ENCODE measurements at regions not wholly inside any gene's neighbourhood (a gene's known extent, or its start where the extent isn't known, plus 50 kb on each side); places are given as distances from the start of the nearest gene placed in this dataset.

DNA sequence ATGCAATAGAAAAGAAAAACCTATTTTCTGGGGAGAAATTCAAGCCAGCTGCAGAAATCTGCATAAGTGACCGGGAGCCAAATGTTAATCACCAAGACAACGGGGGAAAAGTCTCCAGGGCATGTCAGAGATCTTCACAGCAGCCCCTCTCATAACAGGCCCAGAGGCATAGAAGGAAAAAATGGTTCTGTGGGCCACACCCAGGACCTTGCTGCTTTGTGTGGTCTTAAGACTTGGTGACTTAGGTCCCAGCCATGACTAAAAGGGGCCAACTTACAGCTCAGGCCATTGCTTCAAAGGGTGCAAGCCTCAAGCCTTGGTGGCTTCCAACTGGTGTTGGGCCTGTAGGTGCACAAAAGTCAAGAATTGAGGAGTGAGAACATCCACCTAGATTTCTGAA is 2847.6 kb upstream of the PCDH20 start:
- no peak for DNase-seq
- in situ Hi-C loops (cut with MboI; ENCODE audit: low pct_unique_long_range_greater_than_20kb, low sequenced_read_pairs): no loop called here

DNA sequence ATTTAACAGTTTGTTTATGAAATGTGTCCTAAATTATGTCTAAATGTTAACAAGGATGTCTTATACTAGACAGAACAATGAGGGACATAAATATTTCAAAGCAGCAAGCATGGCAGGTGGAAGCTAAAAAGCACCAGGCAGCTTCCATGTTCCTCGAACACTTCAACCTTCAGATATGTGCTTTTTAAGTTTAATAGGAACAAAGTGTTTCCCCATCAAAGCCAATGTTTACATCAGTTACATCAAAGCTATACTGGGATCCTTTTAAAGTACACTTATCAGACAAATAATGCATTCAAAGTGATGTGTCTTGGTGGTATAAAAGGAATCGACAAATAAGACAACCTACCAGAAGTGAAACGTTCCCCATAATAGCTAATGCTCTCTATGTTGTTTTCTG is 2841.1 kb upstream of the PCDH20 start:
- no peak for DNase-seq
- in situ Hi-C loops (cut with MboI; ENCODE audit: low pct_unique_long_range_greater_than_20kb, low sequenced_read_pairs): no loop called here

DNA sequence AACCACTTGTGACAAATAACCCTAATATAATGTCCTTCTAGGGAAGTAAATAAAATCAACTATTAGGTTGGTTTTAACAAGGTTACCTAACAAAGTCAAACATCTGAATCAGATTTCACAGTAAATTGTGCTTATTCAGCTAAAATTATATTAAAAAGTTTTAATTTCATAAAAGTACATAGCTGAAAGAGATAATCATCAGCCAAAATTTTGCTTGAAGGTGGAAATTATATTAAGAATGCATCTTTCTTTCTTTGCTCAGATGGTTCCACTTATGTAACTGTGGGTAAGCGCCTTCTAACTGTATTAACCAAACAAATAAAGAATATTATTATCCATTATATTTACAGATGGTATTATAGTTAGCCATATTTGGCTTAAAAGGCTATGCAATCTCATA is 2840.3 kb upstream of the PCDH20 start:
- in situ Hi-C loops (cut with MboI; ENCODE audit: low pct_unique_long_range_greater_than_20kb, low sequenced_read_pairs): no loop called here
- no peak for DNase-seq

DNA sequence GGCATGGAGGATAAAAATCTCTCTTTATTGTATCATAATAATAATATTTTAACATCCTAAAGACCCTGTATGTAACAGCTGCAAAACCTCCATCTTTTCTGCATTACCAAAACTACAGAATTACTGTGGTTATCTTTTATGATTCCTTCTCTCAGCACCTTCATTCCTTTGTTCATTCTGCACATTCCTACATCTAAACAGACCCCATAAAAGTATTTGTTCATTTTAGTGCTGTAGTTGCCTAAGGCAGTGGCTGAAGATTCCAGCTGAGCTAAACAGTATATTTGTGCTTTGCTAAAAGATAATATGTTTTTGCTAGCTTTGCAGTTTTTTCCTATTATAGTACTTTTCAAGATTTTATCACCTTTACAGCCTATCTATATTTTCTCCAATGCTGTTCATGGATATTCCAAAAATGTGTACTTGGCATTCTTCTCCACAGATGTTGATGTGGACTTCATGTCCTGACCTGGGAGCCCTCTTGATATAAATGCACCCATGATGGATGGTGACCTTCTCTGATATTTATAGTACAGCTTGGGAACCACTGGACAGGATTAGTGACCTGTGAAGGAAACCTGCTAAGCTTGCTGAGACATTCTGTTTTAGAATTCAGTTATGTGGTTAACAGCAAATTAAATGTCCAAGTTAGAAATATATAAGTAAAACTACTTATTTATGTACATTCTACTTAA is 2832.9 kb upstream of the PCDH20 start:
- in situ Hi-C loops (cut with MboI; ENCODE audit: low pct_unique_long_range_greater_than_20kb, low sequenced_read_pairs): no loop called here
- no peak for DNase-seq

DNA sequence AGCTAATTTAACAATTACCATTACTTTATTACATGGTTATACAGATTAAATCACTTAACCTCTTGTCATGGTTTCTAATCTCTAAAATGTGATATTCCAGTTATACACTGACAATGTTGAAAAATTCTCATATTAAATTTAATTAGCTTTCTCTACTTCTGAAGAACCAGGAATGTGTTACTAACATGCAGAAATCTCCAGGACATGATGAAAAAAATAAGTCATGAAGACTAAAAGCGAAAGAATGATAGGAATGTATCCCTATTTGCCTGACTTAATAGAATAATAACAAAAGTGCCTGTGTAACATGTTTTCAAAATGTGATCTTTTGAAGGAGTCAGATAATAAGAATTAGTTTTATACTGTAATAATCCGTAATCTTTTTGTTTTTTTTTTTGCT is 2823.7 kb upstream of the PCDH20 start:
- in situ Hi-C loops (cut with MboI; ENCODE audit: low pct_unique_long_range_greater_than_20kb, low sequenced_read_pairs): no loop called here
- DNase-seq: no peak

DNA sequence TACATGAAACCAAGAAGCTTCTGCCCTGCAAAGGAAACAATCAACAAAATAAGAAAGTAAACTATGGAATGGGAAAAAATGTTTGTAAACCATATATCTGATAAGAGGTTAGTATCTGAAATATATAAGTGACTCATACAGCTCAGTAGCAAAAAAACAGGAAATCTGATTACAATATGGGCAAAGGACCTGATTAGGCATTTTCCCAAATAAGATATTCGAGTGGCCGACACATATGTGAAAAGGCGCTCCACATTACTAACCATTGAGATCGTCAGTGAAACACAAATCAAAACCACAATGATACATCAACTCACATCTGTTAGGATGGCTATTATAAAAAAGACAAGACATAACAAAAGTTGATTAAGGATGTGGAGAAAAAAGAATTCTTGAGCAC is 2818.6 kb upstream of the PCDH20 start:
- in situ Hi-C loops (cut with MboI; ENCODE audit: low pct_unique_long_range_greater_than_20kb, low sequenced_read_pairs): no loop called here
- no peak for DNase-seq

DNA sequence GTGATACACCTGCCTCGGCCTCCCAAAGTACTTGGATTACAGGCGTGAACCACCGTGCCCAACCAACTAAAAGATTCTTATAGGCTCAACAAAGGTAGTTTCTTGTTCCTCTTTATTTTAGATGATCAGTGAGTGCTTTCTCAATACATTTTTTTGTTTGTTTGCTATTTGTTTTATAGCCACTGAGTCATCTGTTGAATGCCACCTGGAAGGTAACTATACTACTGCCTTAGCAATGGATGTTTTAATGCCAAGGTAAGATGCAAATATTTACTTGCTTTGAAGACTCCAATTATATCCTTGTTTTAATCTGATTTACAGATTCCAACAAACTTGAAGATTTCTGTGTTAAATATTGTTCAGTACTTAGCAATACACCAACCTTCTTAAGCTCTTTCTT is 2807.4 kb upstream of the PCDH20 start:
- no peak for DNase-seq
- in situ Hi-C loops (cut with MboI; ENCODE audit: low pct_unique_long_range_greater_than_20kb, low sequenced_read_pairs): no loop called here

DNA sequence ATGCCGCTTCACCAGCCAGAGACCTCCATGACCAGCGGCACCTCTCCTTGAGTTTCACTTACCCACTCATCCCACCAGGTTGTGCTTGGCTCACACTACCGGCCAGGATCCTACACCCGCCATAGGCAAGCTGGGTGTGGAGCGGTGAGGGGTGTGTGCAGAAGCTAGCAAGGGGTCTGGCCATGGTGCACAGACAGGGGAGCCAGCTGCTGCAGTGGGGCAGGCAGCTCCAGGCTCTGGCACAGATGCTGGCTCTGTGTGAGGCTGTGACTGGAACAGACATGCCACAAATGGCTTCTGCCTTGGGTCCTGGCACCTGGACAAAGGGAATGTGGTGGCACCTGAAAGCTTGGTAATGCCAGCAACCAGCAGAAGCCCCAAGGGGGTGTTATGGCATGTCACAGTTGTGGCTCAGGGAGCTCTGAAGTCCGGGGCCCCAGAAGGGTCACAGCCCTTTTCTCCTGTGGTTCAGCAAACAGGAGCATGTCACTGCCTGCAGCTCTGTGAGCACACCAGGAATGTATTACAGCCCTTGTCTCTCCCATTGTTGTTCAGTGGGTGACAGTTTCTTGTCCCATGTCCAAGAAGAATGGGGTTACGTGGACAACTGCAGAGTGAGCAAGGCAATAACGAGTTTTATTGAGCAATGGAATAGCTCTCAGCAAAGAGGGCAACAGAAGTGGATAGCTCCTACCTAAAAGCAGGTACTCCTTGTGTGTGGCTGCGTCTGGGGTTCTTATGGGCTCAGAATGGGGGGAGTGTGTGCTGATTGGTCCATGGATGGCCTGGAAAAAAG is 2791.0 kb upstream of the PCDH20 start:
- in situ Hi-C loops (cut with MboI; ENCODE audit: low pct_unique_long_range_greater_than_20kb, low sequenced_read_pairs): no loop called here
- no peak for DNase-seq

DNA sequence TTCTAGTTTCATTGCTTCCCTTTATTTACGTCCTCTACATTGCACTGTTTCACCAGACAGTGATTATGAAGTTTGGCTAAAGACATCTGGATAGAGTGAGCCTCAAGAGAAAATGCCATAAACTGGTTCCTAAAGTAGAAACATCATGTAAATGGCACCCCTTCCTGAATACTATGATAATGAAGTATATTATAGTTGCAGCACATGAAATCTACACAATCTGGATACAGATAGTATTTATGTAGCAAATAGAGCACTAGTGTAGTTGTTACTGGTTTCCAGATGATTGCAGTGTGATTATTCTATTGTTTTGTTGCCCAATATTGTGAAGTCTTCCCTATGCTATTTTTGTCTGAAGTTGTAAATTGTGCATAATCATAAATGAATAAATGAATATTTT is 2786.9 kb upstream of the PCDH20 start:
- in situ Hi-C loops (cut with MboI; ENCODE audit: low pct_unique_long_range_greater_than_20kb, low sequenced_read_pairs): no loop called here
- no peak for DNase-seq

DNA sequence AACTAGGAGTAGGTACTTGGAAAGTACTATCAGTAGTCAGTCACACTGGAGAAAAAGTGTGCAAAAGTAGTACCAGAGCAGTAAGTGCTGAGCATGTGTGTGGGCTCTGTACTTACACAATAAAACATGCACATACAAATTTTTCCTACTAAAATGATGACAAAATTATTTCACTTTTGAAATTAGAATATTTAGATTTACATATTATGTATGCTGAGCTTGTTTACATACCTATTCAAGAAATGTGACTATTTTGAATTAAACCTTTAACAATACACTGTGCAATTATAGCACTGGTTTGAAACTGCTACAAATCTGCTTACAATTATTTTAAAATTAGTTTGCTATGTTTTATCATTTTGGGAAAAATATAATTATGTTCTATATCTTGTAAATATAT is 2781.6 kb upstream of the PCDH20 start:
- DNase-seq: no peak
- in situ Hi-C loops (cut with MboI; ENCODE audit: low pct_unique_long_range_greater_than_20kb, low sequenced_read_pairs): no loop called here

DNA sequence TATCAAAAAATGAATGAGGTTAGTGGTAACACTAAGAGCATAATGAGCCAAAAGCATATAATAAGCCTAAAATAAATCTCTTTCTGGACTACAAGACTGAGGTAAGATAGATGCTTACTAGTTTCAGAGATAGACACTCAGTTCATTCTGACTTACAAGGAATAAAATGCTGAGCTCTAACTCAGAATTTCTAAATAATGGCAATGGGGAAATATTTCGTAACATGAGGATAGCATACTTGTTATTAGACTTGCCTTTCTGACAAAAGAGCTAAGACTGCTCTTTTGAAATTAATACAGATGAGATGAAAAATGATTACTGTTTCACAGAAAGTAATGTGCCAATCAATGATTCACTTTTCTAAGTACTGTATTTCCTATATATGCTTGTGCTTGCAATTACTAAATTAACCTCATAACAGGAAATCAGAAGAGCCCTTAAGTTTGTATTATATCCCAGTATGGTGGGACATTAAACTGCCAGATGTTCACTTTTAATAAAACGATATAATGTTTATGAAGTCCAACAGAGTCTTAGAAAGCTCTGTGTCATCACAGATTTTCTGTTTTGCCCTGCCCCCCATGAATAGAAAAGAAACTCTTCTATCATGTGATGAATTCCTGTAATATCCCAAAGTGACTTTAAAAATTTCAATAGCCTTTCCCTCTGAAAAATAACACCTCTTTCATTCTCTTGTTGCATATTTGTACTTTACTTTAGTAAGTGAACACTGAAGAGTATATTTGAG is 2771.0 kb upstream of the PCDH20 start:
- in situ Hi-C loops (cut with MboI; ENCODE audit: low pct_unique_long_range_greater_than_20kb, low sequenced_read_pairs): no loop called here
- DNase-seq: no peak

DNA sequence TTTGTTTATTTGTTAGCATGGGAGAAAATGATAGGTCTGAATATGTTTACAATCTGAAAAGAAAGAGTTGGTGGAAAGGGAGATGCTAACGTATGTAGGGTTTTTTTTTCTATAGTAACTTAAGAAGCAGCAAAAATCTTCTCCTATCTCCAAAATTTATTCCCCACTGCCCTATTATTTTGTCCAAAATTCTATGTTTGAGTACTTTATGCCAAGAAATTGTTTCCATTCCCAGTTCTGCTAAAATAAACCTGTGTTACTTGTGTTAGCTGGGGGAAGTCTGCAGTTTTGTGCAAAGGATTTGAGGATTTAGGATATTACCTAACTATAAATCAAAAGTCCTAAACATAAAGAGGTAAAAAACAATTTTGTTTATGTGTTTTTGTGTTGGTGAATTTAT is 2770.4 kb upstream of the PCDH20 start:
- in situ Hi-C loops (cut with MboI; ENCODE audit: low pct_unique_long_range_greater_than_20kb, low sequenced_read_pairs): no loop called here
- no peak for DNase-seq

DNA sequence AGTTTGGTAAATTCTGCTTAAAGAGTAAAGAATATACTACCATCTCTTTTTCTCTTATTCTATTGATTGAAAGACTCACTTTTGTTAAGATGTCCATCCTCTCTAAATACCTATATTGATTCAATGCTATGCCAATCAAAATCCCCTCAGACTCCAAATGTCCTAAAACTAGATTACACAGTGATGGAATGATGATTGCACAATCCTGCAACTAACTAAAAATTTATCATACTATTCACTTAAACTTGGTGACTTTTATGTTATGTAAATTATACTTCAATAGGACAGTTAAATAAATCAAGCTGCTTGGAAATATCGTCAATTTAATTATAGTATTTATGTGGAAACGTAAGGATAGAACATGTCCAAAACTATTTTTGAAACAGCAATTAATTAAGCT is 2765.1 kb upstream of the PCDH20 start:
- in situ Hi-C loops (cut with MboI; ENCODE audit: low pct_unique_long_range_greater_than_20kb, low sequenced_read_pairs): no loop called here
- DNase-seq: no peak

DNA sequence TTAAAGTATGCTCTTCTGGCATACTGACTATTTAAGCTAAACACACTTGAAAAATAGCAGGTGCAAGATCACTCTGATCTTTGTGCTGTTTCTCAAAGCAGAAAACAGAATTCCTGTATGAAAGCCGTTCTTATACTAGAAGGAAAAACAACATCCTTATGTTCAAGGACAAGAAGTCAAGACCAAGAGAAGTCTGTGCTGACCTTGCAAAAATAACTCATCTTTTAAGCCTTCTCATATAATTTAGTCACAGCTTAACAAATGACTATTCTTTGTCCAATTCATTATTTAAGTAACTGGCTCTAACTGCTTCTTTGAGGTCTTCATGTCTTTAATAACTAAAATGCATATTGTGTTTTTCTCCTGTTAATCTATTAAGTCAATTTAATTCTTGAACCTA is 2750.2 kb upstream of the PCDH20 start:
- DNase-seq: no peak
- in situ Hi-C loops (cut with MboI; ENCODE audit: low pct_unique_long_range_greater_than_20kb, low sequenced_read_pairs): no loop called here

DNA sequence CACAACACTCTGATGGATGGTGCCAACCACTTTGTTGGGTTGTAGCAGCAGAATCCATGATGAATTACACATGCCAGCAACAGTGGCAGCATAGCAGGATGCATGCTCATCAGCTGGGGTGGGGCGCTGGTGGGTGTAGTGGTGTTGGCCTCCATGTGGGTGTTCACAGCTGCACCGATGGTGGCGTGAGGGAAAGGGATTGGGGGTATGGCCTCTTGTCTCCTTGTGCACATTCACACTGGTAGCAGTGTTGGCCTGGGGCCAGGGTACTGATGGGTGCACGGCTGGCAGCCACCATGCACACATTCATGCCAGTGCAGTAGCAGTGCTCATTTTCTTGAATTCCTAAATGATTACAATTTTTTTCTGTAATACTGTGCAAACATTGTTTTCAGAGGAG is 2748.8 kb upstream of the PCDH20 start:
- in situ Hi-C loops (cut with MboI; ENCODE audit: low pct_unique_long_range_greater_than_20kb, low sequenced_read_pairs): no loop called here

DNA sequence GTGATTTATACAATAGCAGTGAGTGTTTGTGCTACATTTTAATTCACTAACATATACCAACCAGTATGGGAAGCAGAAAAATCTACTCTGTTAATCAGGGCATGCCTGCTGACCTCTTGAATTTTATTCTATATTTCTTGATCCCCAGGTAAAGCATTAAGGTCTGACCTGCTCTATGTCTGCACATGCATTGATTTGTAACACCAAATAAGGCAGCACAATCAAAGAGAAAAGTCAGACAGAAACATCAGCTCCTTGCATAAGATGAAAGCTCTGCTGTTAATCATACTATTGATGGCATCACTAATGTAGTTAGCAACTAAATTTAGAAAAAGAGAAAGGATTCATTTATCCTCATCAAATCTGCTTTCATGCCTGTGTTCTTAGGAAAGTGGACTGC is 2744.8 kb upstream of the PCDH20 start:
- in situ Hi-C loops (cut with MboI; ENCODE audit: low pct_unique_long_range_greater_than_20kb, low sequenced_read_pairs): no loop called here
- no peak for DNase-seq

More for the DNA sequence above, 2748.8 kb upstream of the PCDH20 start:
- DNase-seq: no peak

DNA sequence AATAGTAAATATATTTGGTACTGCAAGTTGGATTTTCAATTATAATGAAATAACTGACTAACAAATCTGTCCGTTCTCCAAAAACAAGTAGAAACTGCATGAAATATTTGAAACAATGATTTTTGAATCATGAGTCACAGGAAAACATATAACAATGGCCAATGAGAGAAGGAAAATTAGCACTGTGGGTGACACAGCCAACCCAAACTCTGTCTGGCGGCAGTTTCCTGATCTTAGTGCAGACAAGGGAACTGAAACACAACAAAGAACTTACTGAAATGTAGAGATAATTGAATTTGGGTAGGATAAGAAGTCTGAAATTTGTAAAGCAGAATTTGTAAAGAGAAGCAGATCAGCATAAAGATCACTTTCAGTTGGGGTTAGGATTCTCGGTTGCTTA is 2743.3 kb upstream of the PCDH20 start:
- in situ Hi-C loops (cut with MboI; ENCODE audit: low pct_unique_long_range_greater_than_20kb, low sequenced_read_pairs): no loop called here
- DNase-seq: no peak

DNA sequence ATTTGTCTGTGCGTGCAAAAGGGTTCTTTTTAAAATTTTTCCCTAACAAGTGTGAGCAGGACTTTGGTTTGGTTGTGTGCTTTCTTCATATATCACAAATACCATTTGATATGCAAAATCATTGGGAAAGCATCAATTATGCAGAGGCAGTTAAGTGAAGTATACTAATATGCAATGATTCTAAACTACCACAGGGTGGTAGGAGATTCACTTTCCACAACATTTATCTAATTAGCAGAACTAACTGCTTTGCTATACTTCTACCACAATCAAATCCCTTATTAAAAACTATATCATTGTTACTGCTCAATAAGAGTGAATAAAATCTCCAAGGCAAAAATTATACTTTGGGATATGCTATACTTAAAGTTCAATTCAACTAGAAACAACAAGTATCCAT is 2738.9 kb upstream of the PCDH20 start:
- peak; percentile 11 for DNase-seq
- in situ Hi-C loops (cut with MboI; ENCODE audit: low pct_unique_long_range_greater_than_20kb, low sequenced_read_pairs): no loop called here

DNA sequence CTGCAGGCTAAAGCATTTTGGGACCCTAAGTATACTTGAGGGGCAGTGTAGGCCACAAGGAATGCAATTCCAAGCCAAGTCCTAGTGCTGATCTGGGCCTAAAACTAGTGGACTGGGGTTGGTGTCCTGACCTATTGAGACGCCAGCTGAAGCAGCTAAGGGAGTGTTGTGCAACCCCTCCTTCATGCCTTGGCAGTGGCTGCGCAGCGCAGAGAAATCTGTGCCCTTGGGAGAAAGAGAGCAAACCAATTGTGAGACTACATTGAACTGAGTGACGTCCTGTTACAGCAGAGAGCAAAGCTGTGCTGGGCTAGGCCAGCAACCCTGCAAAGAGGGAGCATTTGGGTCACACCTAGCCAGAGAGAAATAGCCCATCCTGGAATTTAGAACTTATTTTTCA is 2715.0 kb upstream of the PCDH20 start:
- in situ Hi-C loops (cut with MboI; ENCODE audit: low pct_unique_long_range_greater_than_20kb, low sequenced_read_pairs): no loop called here

DNA sequence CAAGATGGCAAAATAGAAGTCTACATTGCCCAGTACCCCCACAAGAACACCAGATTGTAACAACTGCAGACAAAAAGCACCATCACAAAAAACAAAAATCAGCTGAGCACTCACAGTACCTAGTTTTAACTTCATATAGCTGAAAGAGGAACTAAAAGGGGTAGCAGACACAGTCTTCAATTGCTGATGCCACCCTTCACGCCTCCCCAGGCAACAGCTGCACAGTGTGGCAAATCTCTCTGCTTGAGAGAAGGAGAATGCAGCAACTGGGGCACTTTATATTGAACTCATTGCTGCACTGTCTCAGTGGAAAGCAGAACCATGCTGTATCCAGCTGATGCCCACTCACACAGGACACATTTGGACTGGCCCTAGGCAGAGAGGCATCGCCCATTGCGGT is 2714.5 kb upstream of the PCDH20 start:
- no peak for DNase-seq
- in situ Hi-C loops (cut with MboI; ENCODE audit: low pct_unique_long_range_greater_than_20kb, low sequenced_read_pairs): no loop called here

More for the DNA sequence above, 2715.0 kb upstream of the PCDH20 start:
- no peak for DNase-seq

Data from KBM-7 (cell line).